Choroid plexus epithelial cell (primary cell): ENCODE measurements at regions not wholly inside any gene's neighbourhood (a gene's known extent, or its start where the extent isn't known, plus 50 kb on each side); places are given as distances from the start of the nearest gene placed in this dataset.

Experiments used
- DNase-seq: peaks from one replicate; pipeline ENCODE4 v3.0.0-alpha.2; 2010; ENCODE audit warnings: low read depth
- H3K4me3 ChIP-seq: 2 replicates; pipeline ENCODE4 v1.5.1; 2011; ENCODE audit warnings: low read depth, mild to moderate bottlenecking, control low read depth, low read length, moderate library complexity
- TF ChIP-seq, protein P1 (sequence below): conservative IDR thresholded peaks from 2 replicates; pipeline ENCODE4 v1.5.1; 2011; ENCODE audit warnings: low read depth, mild to moderate bottlenecking, control low read depth, inconsistent platforms, low read length, moderate library complexity

DNA sequence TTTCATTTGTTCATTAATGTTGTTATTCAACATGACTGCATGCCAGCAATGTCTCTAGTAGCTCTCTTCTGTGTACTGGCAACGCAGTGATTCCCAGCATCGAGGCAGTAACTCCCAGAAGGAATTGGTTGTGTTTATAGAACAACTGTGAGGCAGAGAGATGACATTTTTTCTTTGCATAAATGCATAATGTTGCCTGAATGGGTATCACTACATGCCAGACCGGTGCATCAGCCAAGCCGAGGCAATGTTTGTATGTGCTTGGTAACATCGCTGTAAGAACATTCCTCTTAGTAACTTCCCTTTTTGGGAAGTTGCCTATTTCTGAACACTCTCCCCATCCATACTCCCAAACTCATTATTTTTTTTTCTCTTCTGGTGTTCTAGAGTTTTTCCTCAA, 182.9 kb downstream of the HTR7 start:
- DNase-seq, result peak; percentile 79
- TF ChIP-seq, protein P1, sequence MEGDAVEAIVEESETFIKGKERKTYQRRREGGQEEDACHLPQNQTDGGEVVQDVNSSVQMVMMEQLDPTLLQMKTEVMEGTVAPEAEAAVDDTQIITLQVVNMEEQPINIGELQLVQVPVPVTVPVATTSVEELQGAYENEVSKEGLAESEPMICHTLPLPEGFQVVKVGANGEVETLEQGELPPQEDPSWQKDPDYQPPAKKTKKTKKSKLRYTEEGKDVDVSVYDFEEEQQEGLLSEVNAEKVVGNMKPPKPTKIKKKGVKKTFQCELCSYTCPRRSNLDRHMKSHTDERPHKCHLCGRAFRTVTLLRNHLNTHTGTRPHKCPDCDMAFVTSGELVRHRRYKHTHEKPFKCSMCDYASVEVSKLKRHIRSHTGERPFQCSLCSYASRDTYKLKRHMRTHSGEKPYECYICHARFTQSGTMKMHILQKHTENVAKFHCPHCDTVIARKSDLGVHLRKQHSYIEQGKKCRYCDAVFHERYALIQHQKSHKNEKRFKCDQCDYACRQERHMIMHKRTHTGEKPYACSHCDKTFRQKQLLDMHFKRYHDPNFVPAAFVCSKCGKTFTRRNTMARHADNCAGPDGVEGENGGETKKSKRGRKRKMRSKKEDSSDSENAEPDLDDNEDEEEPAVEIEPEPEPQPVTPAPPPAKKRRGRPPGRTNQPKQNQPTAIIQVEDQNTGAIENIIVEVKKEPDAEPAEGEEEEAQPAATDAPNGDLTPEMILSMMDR, result no peak
- no peak overlapping the region for H3K4me3 ChIP-seq

DNA sequence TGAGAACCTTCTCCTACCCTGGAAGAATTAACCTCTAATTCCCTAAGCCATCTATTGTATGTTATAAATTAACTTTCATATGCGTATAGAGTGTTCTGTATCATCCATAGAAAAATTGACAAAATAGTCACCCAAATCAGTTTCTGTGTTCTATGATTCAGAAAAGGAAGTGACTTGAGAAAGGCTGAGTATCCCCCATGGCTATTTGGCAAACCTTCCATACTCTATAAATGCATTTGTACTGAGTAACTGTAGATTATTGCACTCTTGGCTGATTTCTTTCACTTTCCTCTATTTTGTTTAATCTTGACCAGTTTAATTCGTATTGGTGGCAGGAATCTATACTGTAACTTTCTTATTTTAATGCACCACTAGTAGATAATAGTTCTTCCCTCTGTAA, 182.2 kb downstream of the HTR7 start:
- peak; percentile 68 for DNase-seq
- TF ChIP-seq, protein P1, result no peak
- no peak overlapping the region for H3K4me3 ChIP-seq
